ENCODE measurements at regions not wholly inside any gene's neighbourhood (a gene's known extent, or its start where the extent isn't known, plus 50 kb on each side); places are given as distances from the start of the nearest gene placed in this dataset.

- no peaks in the 10 kb centered on the region for H3K4me1 ChIP-seq
- no peak overlapping the region for H3K27ac ChIP-seq
- H3K9me3 ChIP-seq = no peaks in the 10 kb centered on the region
- TF ChIP-seq POLR2A (IDR thresholded peaks at IDR 0.05) (no peak), CTCF (IDR thresholded peaks at IDR 0.05) (no peak), EP300 (IDR thresholded peaks at IDR 0.05) (no peak)
- no peak overlapping the region for H3K4me3 ChIP-seq
- no peaks in the 10 kb centered on the region for H3K27me3 ChIP-seq
- DNase-seq (ENCODE audit: low spot score in 2 of 2) = no peak
- no peaks in the 10 kb centered on the region for H3K36me3 ChIP-seq
- WGBS, 2 donors = 79 to 88% methylated on average over 3 of the region's 3 CpGs
These were observed 832.3 kb downstream of the RAB28 start for GRCh38 chr4:12651876-12652275.

GRCh38 chr4:12645732-12646131, 838.4 kb downstream of the RAB28 start:
- DNase-seq (ENCODE audit: low spot score in 2 of 2) = no peak
- H3K27ac ChIP-seq = no peak overlapping the region
- TF ChIP-seq POLR2A (IDR thresholded peaks at IDR 0.05) (no peak), CTCF (IDR thresholded peaks at IDR 0.05) (no peak), EP300 (IDR thresholded peaks at IDR 0.05) (no peak)
- no peaks in the 10 kb centered on the region for H3K36me3 ChIP-seq
- H3K4me3 ChIP-seq = no peak overlapping the region
- no peaks in the 10 kb centered on the region for H3K9me3 ChIP-seq
- H3K27me3 ChIP-seq = no peaks in the 10 kb centered on the region
- H3K4me1 ChIP-seq = no peaks in the 10 kb centered on the region

- Histone ChIP-seq H3K27me3 (no peaks in the 10 kb centered on the region), H3K4me1 (no peaks in the 10 kb centered on the region)
These were observed 839.9 kb downstream of the RAB28 start for GRCh38 chr4:12644261-12644660.

GRCh38 chr4:12636191-12636590, 847.9 kb downstream of the RAB28 start:
- 63 to 64% methylated on average over 5 of the region's 5 CpGs for WGBS, 2 donors
- H3K27me3 ChIP-seq = no peaks in the 10 kb centered on the region

More at GRCh38 chr4:12644261-12644660, 839.9 kb downstream of the RAB28 start:
- DNase-seq (ENCODE audit: low spot score in 2 of 2) = no peak
- no peaks in the 10 kb centered on the region for H3K36me3 ChIP-seq
- H3K9me3 ChIP-seq = no peaks in the 10 kb centered on the region
- no peak overlapping the region for H3K27ac ChIP-seq
- H3K4me3 ChIP-seq = no peak overlapping the region
- TF ChIP-seq POLR2A (IDR thresholded peaks at IDR 0.05) = no peak
- no peak for TF ChIP-seq EP300 (IDR thresholded peaks at IDR 0.05)
- no peak for TF ChIP-seq CTCF (IDR thresholded peaks at IDR 0.05)
- 34 to 57% methylated on average over 1 of the region's 1 CpG for WGBS, 2 donors

GRCh38 chr4:12635629-12636028, 848.5 kb downstream of the RAB28 start:
- Histone ChIP-seq H3K27me3 (no peaks in the 10 kb centered on the region), H3K27ac (no peak overlapping the region), H3K4me1 (no peaks in the 10 kb centered on the region), H3K36me3 (no peaks in the 10 kb centered on the region), H3K4me3 (no peak overlapping the region), H3K9me3 (peaks cover 0 to 5% (median 0%) of the 10 kb centered on the region in 4 donors)
- WGBS, 2 donors = 81 to 85% methylated on average over 1 of the region's 1 CpG
- no peak for TF ChIP-seq EP300 (IDR thresholded peaks at IDR 0.05)
- TF ChIP-seq CTCF (IDR thresholded peaks at IDR 0.05) = no peak
- no peak for DNase-seq (ENCODE audit: low spot score in 2 of 2)

More at GRCh38 chr4:12636191-12636590, 847.9 kb downstream of the RAB28 start:
- Histone ChIP-seq H3K36me3 (no peaks in the 10 kb centered on the region), H3K27ac (no peak overlapping the region), H3K4me3 (no peak overlapping the region), H3K9me3 (peaks cover 0 to 5% (median 0%) of the 10 kb centered on the region in 4 donors), H3K4me1 (no peaks in the 10 kb centered on the region)
- TF ChIP-seq EP300 (IDR thresholded peaks at IDR 0.05) (no peak), POLR2A (IDR thresholded peaks at IDR 0.05) (no peak), CTCF (IDR thresholded peaks at IDR 0.05) (no peak)
- DNase-seq (ENCODE audit: low spot score in 2 of 2) = no peak

All from tibial nerve (tissue), 4 donors.